ENCODE measurements at regions not wholly inside any gene's neighbourhood (a gene's known extent, or its start where the extent isn't known, plus 50 kb on each side); places are given as distances from the start of the nearest gene placed in this dataset.
"Not testable (repeated sequence)": the region's sequence is repeated elsewhere in the genome, so short reads cannot be mapped to it uniquely, and the experiment has no call there.

GRCh38 chr7:47190462-47190861, 391.4 kb downstream of the TNS3 start:
- no peak for DNase-seq (ENCODE audit: low spot score)

GRCh38 chr7:47188653-47189315, 393.1 kb downstream of the TNS3 start:
- no peak for DNase-seq (ENCODE audit: low spot score)

- no peak for DNase-seq (ENCODE audit: low spot score)
Measured at GRCh38 chr7:47188136-47188535, 393.8 kb downstream of the TNS3 start.

GRCh38 chr7:47186316-47186715, 395.6 kb downstream of the TNS3 start:
- DNase-seq (ENCODE audit: low spot score) = no peak

- no peak for DNase-seq (ENCODE audit: low spot score)
Measured at GRCh38 chr7:47185839-47186238, 396.1 kb downstream of the TNS3 start.

- DNase-seq (ENCODE audit: low spot score) = no peak
Measured at GRCh38 chr7:47185170-47185569, 396.7 kb downstream of the TNS3 start.

- DNase-seq (ENCODE audit: low spot score) = no peak
Measured at GRCh38 chr7:47183862-47184590, 397.9 kb downstream of the TNS3 start.

- no peak for DNase-seq (ENCODE audit: low spot score)
Measured at GRCh38 chr7:47181746-47182361, 400.1 kb downstream of the TNS3 start.

- no peak for DNase-seq (ENCODE audit: low spot score)
Measured at GRCh38 chr7:47180516-47180826, 401.4 kb downstream of the TNS3 start.

GRCh38 chr7:47179812-47180515, 401.9 kb downstream of the TNS3 start:
- DNase-seq (ENCODE audit: low spot score) = peak; percentile 52

- not testable (repeated sequence) for DNase-seq (ENCODE audit: low spot score)
Measured at GRCh38 chr7:47172602-47173539, 409.0 kb downstream of the TNS3 start.

- DNase-seq (ENCODE audit: low spot score) = no peak
Measured at GRCh38 chr7:47170516-47170915, 411.4 kb downstream of the TNS3 start.

- DNase-seq (ENCODE audit: low spot score) = no peak
Measured at GRCh38 chr7:47154791-47155190, 427.1 kb downstream of the TNS3 start.

GRCh38 chr7:47153576-47153975, 428.3 kb downstream of the TNS3 start:
- DNase-seq (ENCODE audit: low spot score) = no peak

- DNase-seq (ENCODE audit: low spot score) = no peak
Measured at GRCh38 chr7:47153058-47153457, 428.9 kb downstream of the TNS3 start.

GRCh38 chr7:47152307-47152706, 429.6 kb downstream of the TNS3 start:
- DNase-seq (ENCODE audit: low spot score) = no peak

- DNase-seq (ENCODE audit: low spot score) = no peak
Measured at GRCh38 chr7:47150497-47151260, 431.2 kb downstream of the TNS3 start.

GRCh38 chr7:47149971-47150370, 431.9 kb downstream of the TNS3 start:
- no peak for DNase-seq (ENCODE audit: low spot score)

GRCh38 chr7:47149208-47149839, 432.6 kb downstream of the TNS3 start:
- no peak for DNase-seq (ENCODE audit: low spot score)

- DNase-seq (ENCODE audit: low spot score) = no peak
Measured at GRCh38 chr7:47148536-47149207, 433.2 kb downstream of the TNS3 start.
